CD14-positive monocyte (primary cell): ENCODE measurements at regions not wholly inside any gene's neighbourhood (a gene's known extent, or its start where the extent isn't known, plus 50 kb on each side); places are given as distances from the start of the nearest gene placed in this dataset.

Experiments used
- DNase-seq, 3 donors: peaks; one replicate each; pipeline ENCODE4 v3.0.0-alpha.2; 2011 to 2022
- H2AFZ ChIP-seq: 2 replicates; pipeline ENCODE4 v1.6.0; 2012; ENCODE audit warnings: mild to moderate bottlenecking, low read depth, low read length, inconsistent platforms; ENCODE audit not compliant: insufficient read depth, poor library complexity, severe bottlenecking
- H3K27ac ChIP-seq, 2 donors: 1 replicate in 1 of 2; 2 replicates in 1 of 2; pipeline ENCODE4 v1.5.1; 2012 to 2013; ENCODE audit warnings: low read length in 2 of 2, control low read depth in 1 of 2, inconsistent platforms in 1 of 2, low read depth in 1 of 2, mild to moderate bottlenecking in 1 of 2
- H3K27me3 ChIP-seq, 2 donors: one replicate each; pipeline versions ENCODE4 v1.6.0 to v1.6.1; 2011 to 2013; ENCODE audit warnings: low read length in 2 of 2; ENCODE audit not compliant: control insufficient read depth in 2 of 2, insufficient read depth in 2 of 2
- H3K36me3 ChIP-seq, 2 donors: replicated peaks in 1 of 2; 1 replicate in 1 of 2; 2 replicates in 1 of 2; pipeline versions ENCODE4 v1.5.1 to v1.6.1; 2012 to 2013; ENCODE audit warnings: low read length in 2 of 2, control low read depth in 1 of 2, inconsistent platforms in 1 of 2, mild to moderate bottlenecking in 1 of 2; ENCODE audit not compliant: insufficient read depth in 2 of 2, control insufficient read depth in 1 of 2
- H3K4me1 ChIP-seq, 2 donors: 1 replicate in 1 of 2; 2 replicates in 1 of 2; pipeline versions ENCODE4 v1.5.1 to v1.6.1; 2012 to 2013; ENCODE audit warnings: low read length in 2 of 2, control low read depth in 1 of 2, inconsistent platforms in 1 of 2, mild to moderate bottlenecking in 1 of 2, moderate library complexity in 1 of 2; ENCODE audit not compliant: insufficient read depth in 2 of 2, control insufficient read depth in 1 of 2
- H3K4me2 ChIP-seq: replicated peaks from 2 replicates; pipeline ENCODE3; 2012; ENCODE audit warnings: low read length, moderate library complexity, mild to moderate bottlenecking; ENCODE audit not compliant: poor library complexity, severe bottlenecking; ENCODE audit errors: extremely low read depth
- H3K4me3 ChIP-seq, 3 experiments: fragments of 200-600 bp in 1 of 3; sonication (generic) in 1 of 3; replicated peaks in 1 of 3; 1 replicate in 2 of 3; 2 replicates in 1 of 3; pipeline ENCODE4 v1.5.1; 2011 to 2013; ENCODE audit warnings: low read length in 3 of 3, mild to moderate bottlenecking in 3 of 3, control low read depth in 2 of 3, low read depth in 2 of 3, inconsistent platforms in 1 of 3, moderate library complexity in 1 of 3
- H3K79me2 ChIP-seq: 2 replicates; pipeline ENCODE4 v1.6.0; 2012; ENCODE audit warnings: mild to moderate bottlenecking, control low read depth, inconsistent platforms, low read length, moderate library complexity; ENCODE audit not compliant: insufficient read depth
- H3K9ac ChIP-seq: 2 replicates; pipeline ENCODE4 v1.6.0; 2017; ENCODE audit warnings: low read length, mild to moderate bottlenecking; ENCODE audit not compliant: insufficient read depth, poor library complexity, severe bottlenecking
- H3K9me3 ChIP-seq, 2 donors: replicated peaks in 1 of 2; 1 replicate in 1 of 2; 2 replicates in 1 of 2; pipeline versions ENCODE4 v1.5.1 to v1.6.1; 2012 to 2013; ENCODE audit warnings: low read length in 2 of 2, control low read depth in 1 of 2; ENCODE audit not compliant: control insufficient read depth in 1 of 2, insufficient read depth in 1 of 2
- H4K20me1 ChIP-seq: 2 replicates; pipeline ENCODE4 v1.6.0; 2012; ENCODE audit warnings: mild to moderate bottlenecking, low read length, control low read depth, moderate library complexity; ENCODE audit not compliant: insufficient read depth
- H3K27ac Mint-ChIP-seq, 7 donors: one replicate each; pipeline ENCODE4 v1.8.0; 2020; ENCODE audit warnings: mild to moderate bottlenecking in 7 of 7, mixed read lengths in 7 of 7, moderate library complexity in 6 of 7, inconsistent platforms in 2 of 7
- H3K27me3 Mint-ChIP-seq, 3 donors: one replicate each; pipeline ENCODE4 v1.8.0; 2021 to 2022; ENCODE audit warnings: low read depth in 3 of 3, mild to moderate bottlenecking in 3 of 3, mixed read lengths in 3 of 3, moderate library complexity in 3 of 3, inconsistent platforms in 1 of 3
- H3K36me3 Mint-ChIP-seq, 2 donors: one replicate each; pipeline ENCODE4 v1.8.0; 2020; ENCODE audit warnings: mixed read lengths in 2 of 2, inconsistent platforms in 1 of 2, mild to moderate bottlenecking in 1 of 2
- H3K4me1 Mint-ChIP-seq: one replicate; pipeline ENCODE4 v1.8.0; 2020; ENCODE audit warnings: mild to moderate bottlenecking, mixed read lengths
- H3K4me3 Mint-ChIP-seq, 2 donors: one replicate each; pipeline ENCODE4 v1.8.0; 2020; ENCODE audit warnings: mild to moderate bottlenecking in 2 of 2, mixed read lengths in 2 of 2, moderate library complexity in 1 of 2
- H3K9me3 Mint-ChIP-seq, 7 donors: one replicate each; pipeline ENCODE4 v1.8.0; 2020 to 2022; ENCODE audit warnings: mixed read lengths in 7 of 7, mild to moderate bottlenecking in 6 of 7, moderate library complexity in 6 of 7, inconsistent platforms in 2 of 7
- CTCF ChIP-seq: fragments of 200-600 bp; IDR thresholded peaks from one replicate; pipeline ENCODE4 v1.8.0; 2022; ENCODE audit warnings: antibody characterized with exemption, mild to moderate bottlenecking
- WGBS: methylation state at CpG from one replicate; pipeline ENCODE4 v1.1.5; 2013; ENCODE audit warnings: missing lambda C conversion rate; ENCODE audit not compliant: insufficient coverage; 5-methylcytosine and 5-hydroxymethylcytosine counted together
- intact Hi-C, 2 donors: fragments of 100-400 bp; cut with micrococcal nuclease; formaldehyde crosslinking; loops; one replicate each; pipeline versions ENCODE4 v1.15.0 to v1.15.1; 2023

DNA sequence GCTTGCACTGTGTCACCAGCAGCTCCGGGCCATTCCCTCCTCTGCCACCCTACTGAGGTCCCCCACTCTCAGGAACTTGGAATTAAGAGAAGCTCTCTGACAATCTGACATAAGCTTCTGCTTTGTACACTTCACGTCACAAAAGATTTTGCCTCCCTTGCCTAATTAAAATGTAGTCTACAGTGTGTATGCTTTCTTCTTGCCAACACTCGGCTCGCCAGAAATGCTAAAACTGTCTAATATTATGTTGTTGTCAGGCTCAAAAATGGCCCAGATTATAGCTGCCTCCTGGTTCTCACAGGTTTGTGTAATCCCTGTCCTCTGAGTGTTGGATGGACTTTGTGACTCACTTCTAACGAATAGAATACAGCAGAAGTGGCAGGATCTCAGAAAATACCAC, 474.7 kb downstream of the MBD2 start:
- 100% methylated on average over 1 of the region's 5 CpGs for WGBS
- H3K4me1 Mint-ChIP-seq, result no peaks in the 10 kb centered on the region
- DNase-seq, result no peak
- H3K27me3 Mint-ChIP-seq, result peaks cover 0 to 2% (median 0%) of the 10 kb centered on the region in 3 donors
- Histone ChIP-seq H3K9me3 (no peaks in the 10 kb centered on the region), H3K9ac (no peak overlapping the region), H3K27me3 (no peaks in the 10 kb centered on the region), H4K20me1 (no peaks in the 10 kb centered on the region), H3K79me2 (no peaks in the 10 kb centered on the region), H3K4me3 (no peak overlapping the region), H3K27ac (no peak overlapping the region), H3K4me2 (no peak overlapping the region), H3K36me3 (no peaks in the 10 kb centered on the region), H3K4me1 (no peaks in the 10 kb centered on the region), H2AFZ (no peak overlapping the region)
- H3K36me3 Mint-ChIP-seq, result no peaks in the 10 kb centered on the region
- no peak overlapping the region for H3K27ac Mint-ChIP-seq
- peaks cover 0 to 14% (median 0%) of the 10 kb centered on the region in 7 donors for H3K9me3 Mint-ChIP-seq
- no peak for TF ChIP-seq CTCF
- intact Hi-C loops, result no loop called here
- no peak overlapping the region for H3K4me3 Mint-ChIP-seq

GRCh38 chr18:53747663-53748160, 476.8 kb downstream of the MBD2 start:
- no peak overlapping the region for H3K9ac ChIP-seq
- peaks cover 0 to 14% (median 0%) of the 10 kb centered on the region in 7 donors for H3K9me3 Mint-ChIP-seq
- no peak for TF ChIP-seq CTCF
- H3K79me2 ChIP-seq, result no peaks in the 10 kb centered on the region
- H3K4me2 ChIP-seq, result no peak overlapping the region
- peaks cover 0 to 2% (median 0%) of the 10 kb centered on the region in 3 donors for H3K27me3 Mint-ChIP-seq
- H3K9me3 ChIP-seq, result no peaks in the 10 kb centered on the region
- H3K36me3 Mint-ChIP-seq, result no peaks in the 10 kb centered on the region
- intact Hi-C loops, result no loop called here
- no peaks in the 10 kb centered on the region for H4K20me1 ChIP-seq
- H3K4me1 ChIP-seq, result no peaks in the 10 kb centered on the region
- no peaks in the 10 kb centered on the region for H3K36me3 ChIP-seq
- no peak overlapping the region for H3K27ac ChIP-seq
- H3K4me3 ChIP-seq, result no peak overlapping the region
- H3K4me1 Mint-ChIP-seq, result no peaks in the 10 kb centered on the region
- H3K4me3 Mint-ChIP-seq, result no peak overlapping the region
- H3K27me3 ChIP-seq, result no peaks in the 10 kb centered on the region
- no peak overlapping the region for H3K27ac Mint-ChIP-seq
- no peak overlapping the region for H2AFZ ChIP-seq
- no peak for DNase-seq
